ENCODE measurements at regions not wholly inside any gene's neighbourhood (a gene's known extent, or its start where the extent isn't known, plus 50 kb on each side); places are given as distances from the start of the nearest gene placed in this dataset.

- POLR2A ChIA-PET = no interaction called here
- no peaks in the 10 kb centered on the region for H3K4me1 ChIP-seq (ENCODE audit: insufficient read depth, low read length)
- intact Hi-C loops (cut with micrococcal nuclease; ENCODE audit: unreplicated experiment) = no loop called here
- in situ Hi-C loops (cut with HindIII; ENCODE audit: extremely low pct_ligation_motif_present, low pct_unique_long_range_greater_than_20kb) = no loop called here
- WGBS (ENCODE audit: low lambda C conversion rate) = 100% methylated on average over 5 of the region's 6 CpGs
- no peak for TF ChIP-seq MED1 (CRISPR knock-in tag; IDR thresholded peaks at IDR 0.05)
- no peak for TF ChIP-seq CCDC6 (CRISPR knock-in tag; IDR thresholded peaks at IDR 0.05)
- TF ChIP-seq ZNF367 (CRISPR knock-in tag; IDR thresholded peaks at IDR 0.05; ENCODE audit: borderline replicate concordance) = no peak
- TF ChIP-seq ZMYM4 (CRISPR knock-in tag; IDR thresholded peaks at IDR 0.05) = no peak
- 0 out of 2 replicates have a peak, but pooled peaks cover 9% of the 10 kb centered on the region for H4K20me1 ChIP-seq (ENCODE audit: insufficient read depth, low read length)
- no peaks in the 10 kb centered on the region for H3K27me3 ChIP-seq (ENCODE audit: control insufficient read depth in 1 of 2, insufficient read depth in 2 of 2, low read length in 2 of 2)
- BruUV-seq (replicated peaks) = no TSS peak
- ATAC-seq (no peak), FAIRE-seq (no peak), DNase-seq (ENCODE audit: low spot score) (no peak)
- no peak overlapping the region for H3K27ac ChIP-seq (ENCODE audit: extremely low read length, insufficient read depth, low read length)
- CTCF ChIA-PET (ENCODE audit: low intra/inter-chr PET ratio, low total read pairs) = no interaction called here
- H3K36me3 ChIP-seq (replicated peaks in 1 of 2; ENCODE audit: control insufficient read depth in 1 of 2, insufficient read depth in 2 of 2, low read length in 2 of 2) = 0 out of 5 replicates have a peak, but pooled peaks cover 0 to 1% of the 10 kb centered on the region in 2 experiments
- no peak overlapping the region for H3K4me2 ChIP-seq (ENCODE audit: low read depth, low read length)
- H3K9me3 ChIP-seq (ENCODE audit: low read length) = peaks cover 21% of the 10 kb centered on the region
- H3K79me2 ChIP-seq (ENCODE audit: insufficient read depth, low read length) = no peaks in the 10 kb centered on the region
- no peak overlapping the region for H3K4me3 ChIP-seq (replicated peaks in 1 of 3; ENCODE audit: insufficient read depth in 1 of 3, low read depth in 2 of 3, low read length in 3 of 3)
- no peak overlapping the region for H2AFZ ChIP-seq (ENCODE audit: low read length)
- H3K9ac ChIP-seq (ENCODE audit: insufficient read depth, low read depth, low read length) = no peak overlapping the region
These were observed 112.2 kb downstream of the CTTN start for GRCh38 chr11:70510571-70510970.

GRCh38 chr11:70511345-70511744 is 113.0 kb downstream of the CTTN start:
- Histone ChIP-seq H4K20me1 (ENCODE audit: insufficient read depth, low read length) (0 out of 2 replicates have a peak, but pooled peaks cover 9% of the 10 kb centered on the region), H3K4me3 (replicated peaks in 1 of 3; ENCODE audit: insufficient read depth in 1 of 3, low read depth in 2 of 3, low read length in 3 of 3) (no peak overlapping the region), H3K9ac (ENCODE audit: insufficient read depth, low read depth, low read length) (no peak overlapping the region), H3K27me3 (ENCODE audit: control insufficient read depth in 1 of 2, insufficient read depth in 2 of 2, low read length in 2 of 2) (no peaks in the 10 kb centered on the region), H3K79me2 (ENCODE audit: insufficient read depth, low read length) (no peaks in the 10 kb centered on the region), H3K9me3 (ENCODE audit: low read length) (peaks cover 21% of the 10 kb centered on the region), H3K4me1 (ENCODE audit: insufficient read depth, low read length) (no peaks in the 10 kb centered on the region), H3K36me3 (replicated peaks in 1 of 2; ENCODE audit: control insufficient read depth in 1 of 2, insufficient read depth in 2 of 2, low read length in 2 of 2) (0 out of 5 replicates have a peak, but pooled peaks cover 0 to 1% of the 10 kb centered on the region in 2 experiments), H2AFZ (ENCODE audit: low read length) (no peak overlapping the region), H3K4me2 (ENCODE audit: low read depth, low read length) (no peak overlapping the region), H3K27ac (ENCODE audit: extremely low read length, insufficient read depth, low read length) (no peak overlapping the region)
- no TSS peak for BruUV-seq (replicated peaks)
- WGBS (ENCODE audit: low lambda C conversion rate) = 100% methylated on average over 1 of the region's 1 CpG
- ChIA-PET CTCF (ENCODE audit: low intra/inter-chr PET ratio, low total read pairs) (no interaction called here), POLR2A (no interaction called here)
- DNase-seq (ENCODE audit: low spot score) (no peak), FAIRE-seq (no peak), ATAC-seq (no peak)
- in situ Hi-C loops (cut with HindIII; ENCODE audit: extremely low pct_ligation_motif_present, low pct_unique_long_range_greater_than_20kb) = no loop called here
- intact Hi-C loops (cut with micrococcal nuclease; ENCODE audit: unreplicated experiment) = no loop called here
- TF ChIP-seq HHEX (CRISPR knock-in tag; IDR thresholded peaks at IDR 0.05) (no peak), ZNF563 (CRISPR knock-in tag; IDR thresholded peaks at IDR 0.05) (no peak), CTCF (CRISPR knock-in tag; IDR thresholded peaks at IDR 0.05) (0 out of 2 replicates have a peak, but pooled peaks have one; percentile 27), ZNF329 (CRISPR knock-in tag; IDR thresholded peaks at IDR 0.05; ENCODE audit: low read depth) (no peak), SKI (IDR thresholded peaks at IDR 0.05; ENCODE audit: partially characterized antibody) (no peak), STAG1 (CRISPR knock-in tag; IDR thresholded peaks at IDR 0.05) (0 out of 2 replicates have a peak, but pooled peaks have one; percentile 15)
